Caco-2 (cell line): ENCODE measurements at regions not wholly inside any gene's neighbourhood (a gene's known extent, or its start where the extent isn't known, plus 50 kb on each side); places are given as distances from the start of the nearest gene placed in this dataset.

Experiments
- BruUV-seq: library from RNA; stranded (reverse); fragments of 400-500 nt; replicated peaks from 2 replicates; lab custom pipeline; 2021; lab: Mats Ljungman, UMichigan
- CTCF ChIA-PET: fragments of 300-600 bp; sonication (Branson Sonifier 250); formaldehyde crosslinking; loops from one replicate; lab custom pipeline; 2022; ENCODE audit warnings: antibody characterized with exemption; lab: Charles Lee
- POLR2A ChIA-PET: fragments of 300-600 bp; sonication (Branson Sonifier 250); formaldehyde crosslinking; loops from one replicate; lab custom pipeline; 2022; ENCODE audit warnings: antibody characterized with exemption; lab: Charles Lee
- DNase-seq, 2 experiments: peaks; one replicate each; pipeline versions ENCODE4 v3.0.0 to v3.0.0-alpha.2; 2020 to 2022
- H3K27me3 ChIP-seq: replicated peaks from 2 replicates; pipeline ENCODE4 v1.6.0; 2011; ENCODE audit warnings: low read length; ENCODE audit not compliant: control insufficient read depth, insufficient read depth
- H3K36me3 ChIP-seq: 2 replicates; pipeline ENCODE4 v1.5.1; 2011; ENCODE audit warnings: low read length; ENCODE audit not compliant: control insufficient read depth, insufficient read depth
- H3K4me1 ChIP-seq: fragments of 250-450 bp; sonication (Bioruptor Pico); 2 replicates; pipeline ENCODE4 v1.5.1; 2020; ENCODE audit warnings: mild to moderate bottlenecking
- H3K4me3 ChIP-seq: 2 replicates; pipeline ENCODE4 v1.5.1; 2011; ENCODE audit warnings: low read depth, mild to moderate bottlenecking, control low read depth, low read length
- H3K9me3 ChIP-seq: fragments of 250-450 bp; sonication (Bioruptor Pico); 2 replicates; pipeline ENCODE4 v1.5.1; 2020; ENCODE audit warnings: mild to moderate bottlenecking, moderate library complexity
- H3K27ac Mint-ChIP-seq: one replicate; pipeline ENCODE4 v1.8.0; 2022; ENCODE audit warnings: mixed read lengths; ENCODE audit not compliant: unreplicated experiment
- H3K27me3 Mint-ChIP-seq: one replicate; pipeline ENCODE4 v1.8.0; 2022; ENCODE audit warnings: mixed read lengths; ENCODE audit not compliant: insufficient read depth, unreplicated experiment
- H3K36me3 Mint-ChIP-seq: one replicate; pipeline ENCODE4 v1.8.0; 2022; ENCODE audit warnings: mild to moderate bottlenecking, mixed read lengths; ENCODE audit not compliant: insufficient read depth, unreplicated experiment
- H3K4me1 Mint-ChIP-seq: one replicate; pipeline ENCODE4 v1.8.0; 2022; ENCODE audit warnings: low read depth, mixed read lengths; ENCODE audit not compliant: unreplicated experiment
- H3K4me3 Mint-ChIP-seq: one replicate; pipeline ENCODE4 v1.8.0; 2022; ENCODE audit warnings: mild to moderate bottlenecking, moderate library complexity, mixed read lengths; ENCODE audit not compliant: unreplicated experiment
- H3K9me3 Mint-ChIP-seq: one replicate; pipeline ENCODE4 v1.8.0; 2022; ENCODE audit warnings: mixed read lengths; ENCODE audit not compliant: unreplicated experiment
- intact Hi-C: fragments of 100-400 bp; cut with micrococcal nuclease; formaldehyde crosslinking; loops from one replicate; pipeline ENCODE4 v1.10.0; 2022; ENCODE audit not compliant: unreplicated experiment
- TF ChIP-seq, protein P1 (sequence below), 2 experiments: fragments of 200-600 bp in 1 of 2; IDR thresholded peaks; 1 replicate in 1 of 2; 2 replicates in 1 of 2; pipeline versions ENCODE4 v1.5.1 to v1.8.0; 2011 to 2022; ENCODE audit warnings: antibody characterized with exemption in 1 of 2, control low read depth in 1 of 2, inconsistent platforms in 1 of 2, low read depth in 1 of 2, low read length in 1 of 2, mild to moderate bottlenecking in 1 of 2, moderate library complexity in 1 of 2; ENCODE audit not compliant: insufficient read depth in 1 of 2, severe bottlenecking in 1 of 2, unreplicated experiment in 1 of 2

GRCh38 chr2:17070711-17071110 is 405.1 kb upstream of the CYRIA start:
- Histone ChIP-seq H3K9me3 (peaks cover 5% of the 10 kb centered on the region; the same call in 1 of the 2 replicates), H3K4me3 (no peak overlapping the region), H3K27me3 (no peaks in the 10 kb centered on the region; the same call in 1 of the 2 replicates), H3K4me1 (no peaks in the 10 kb centered on the region), H3K36me3 (no peaks in the 10 kb centered on the region)
- DNase-seq: no peak
- intact Hi-C loops: no loop called here
- no peaks in the 10 kb centered on the region for H3K27me3 Mint-ChIP-seq
- no TSS peak for BruUV-seq
- TF ChIP-seq, protein P1, sequence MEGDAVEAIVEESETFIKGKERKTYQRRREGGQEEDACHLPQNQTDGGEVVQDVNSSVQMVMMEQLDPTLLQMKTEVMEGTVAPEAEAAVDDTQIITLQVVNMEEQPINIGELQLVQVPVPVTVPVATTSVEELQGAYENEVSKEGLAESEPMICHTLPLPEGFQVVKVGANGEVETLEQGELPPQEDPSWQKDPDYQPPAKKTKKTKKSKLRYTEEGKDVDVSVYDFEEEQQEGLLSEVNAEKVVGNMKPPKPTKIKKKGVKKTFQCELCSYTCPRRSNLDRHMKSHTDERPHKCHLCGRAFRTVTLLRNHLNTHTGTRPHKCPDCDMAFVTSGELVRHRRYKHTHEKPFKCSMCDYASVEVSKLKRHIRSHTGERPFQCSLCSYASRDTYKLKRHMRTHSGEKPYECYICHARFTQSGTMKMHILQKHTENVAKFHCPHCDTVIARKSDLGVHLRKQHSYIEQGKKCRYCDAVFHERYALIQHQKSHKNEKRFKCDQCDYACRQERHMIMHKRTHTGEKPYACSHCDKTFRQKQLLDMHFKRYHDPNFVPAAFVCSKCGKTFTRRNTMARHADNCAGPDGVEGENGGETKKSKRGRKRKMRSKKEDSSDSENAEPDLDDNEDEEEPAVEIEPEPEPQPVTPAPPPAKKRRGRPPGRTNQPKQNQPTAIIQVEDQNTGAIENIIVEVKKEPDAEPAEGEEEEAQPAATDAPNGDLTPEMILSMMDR (IDR thresholded peaks at IDR 0.05; ENCODE audit: insufficient read depth in 1 of 2, low read depth in 1 of 2, low read length in 1 of 2, severe bottlenecking in 1 of 2, unreplicated experiment in 1 of 2): no peak
- no peaks in the 10 kb centered on the region for H3K4me1 Mint-ChIP-seq
- H3K36me3 Mint-ChIP-seq: no peaks in the 10 kb centered on the region
- CTCF ChIA-PET: no interaction called here
- POLR2A ChIA-PET: no interaction called here
- no peak overlapping the region for H3K27ac Mint-ChIP-seq
- no peak overlapping the region for H3K4me3 Mint-ChIP-seq
- H3K9me3 Mint-ChIP-seq: peaks cover 12% of the 10 kb centered on the region

DNA sequence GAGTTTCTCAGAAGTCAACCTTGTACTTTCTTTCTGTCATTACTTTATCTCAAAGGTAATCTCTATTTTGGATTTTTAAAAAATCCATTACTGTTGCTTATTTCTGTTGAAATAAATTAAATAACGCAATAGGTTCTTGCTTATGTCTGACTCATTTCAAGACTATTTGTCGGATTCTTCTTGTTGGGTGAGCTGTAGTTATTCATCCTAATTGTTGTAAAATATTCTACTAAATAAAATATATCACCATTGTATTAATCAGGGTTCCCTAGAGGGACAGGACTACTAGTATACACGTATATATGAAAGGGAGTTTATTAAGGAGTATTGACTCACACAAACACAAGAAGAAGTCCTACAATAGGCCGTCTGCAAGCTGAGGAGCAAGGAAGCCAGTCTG is 403.9 kb upstream of the CYRIA start:
- ChIA-PET POLR2A (no interaction called here), CTCF (no interaction called here)
- no peaks in the 10 kb centered on the region; the same call in 1 of the 2 replicates for H3K27me3 ChIP-seq
- H3K4me1 ChIP-seq: no peaks in the 10 kb centered on the region
- H3K9me3 ChIP-seq: peaks cover 5% of the 10 kb centered on the region; the same call in 1 of the 2 replicates
- Mint-ChIP-seq H3K27ac (no peak overlapping the region), H3K36me3 (no peaks in the 10 kb centered on the region), H3K9me3 (peaks cover 12% of the 10 kb centered on the region), H3K27me3 (no peaks in the 10 kb centered on the region), H3K4me3 (no peak overlapping the region), H3K4me1 (no peaks in the 10 kb centered on the region)
- BruUV-seq: no TSS peak
- no peak for DNase-seq
- intact Hi-C loops: no loop called here
- no peak overlapping the region for H3K4me3 ChIP-seq
- no peaks in the 10 kb centered on the region for H3K36me3 ChIP-seq
- TF ChIP-seq, protein P1 (IDR thresholded peaks at IDR 0.05; ENCODE audit: insufficient read depth in 1 of 2, low read depth in 1 of 2, low read length in 1 of 2, severe bottlenecking in 1 of 2, unreplicated experiment in 1 of 2): no peak

- no peak overlapping the region for H3K4me3 ChIP-seq
- H3K9me3 ChIP-seq: peaks cover 5% of the 10 kb centered on the region; the same call in 1 of the 2 replicates
- H3K27me3 Mint-ChIP-seq: no peaks in the 10 kb centered on the region
- no peaks in the 10 kb centered on the region; the same call in 1 of the 2 replicates for H3K27me3 ChIP-seq
- no peaks in the 10 kb centered on the region for H3K4me1 Mint-ChIP-seq
- no peak overlapping the region for H3K27ac Mint-ChIP-seq
- DNase-seq: no peak
- H3K9me3 Mint-ChIP-seq: peaks cover 12% of the 10 kb centered on the region
- no peak overlapping the region for H3K4me3 Mint-ChIP-seq
- BruUV-seq: no TSS peak
- H3K36me3 Mint-ChIP-seq: no peaks in the 10 kb centered on the region
- intact Hi-C loops: no loop called here
- CTCF ChIA-PET: no interaction called here
- H3K4me1 ChIP-seq: no peaks in the 10 kb centered on the region
- POLR2A ChIA-PET: no interaction called here
- TF ChIP-seq, protein P1 (IDR thresholded peaks at IDR 0.05; ENCODE audit: insufficient read depth in 1 of 2, low read depth in 1 of 2, low read length in 1 of 2, severe bottlenecking in 1 of 2, unreplicated experiment in 1 of 2): no peak
- H3K36me3 ChIP-seq: no peaks in the 10 kb centered on the region
These were observed 402.4 kb upstream of the CYRIA start for GRCh38 chr2:17068021-17068420.
